WTC11 (cell line): ENCODE measurements at regions not wholly inside any gene's neighbourhood (a gene's known extent, or its start where the extent isn't known, plus 50 kb on each side); places are given as distances from the start of the nearest gene placed in this dataset.

Experiments used
- ATF2 ChIP-seq: sonication (generic); formaldehyde crosslinking; IDR thresholded peaks from 2 replicates; pipeline ENCODE4 v1.8.1; 2022; ENCODE audit warnings: low read depth, missing genetic modification reagents, borderline replicate concordance
- ATF3 ChIP-seq: sonication (generic); formaldehyde crosslinking; conservative IDR thresholded peaks from 2 replicates; pipeline ENCODE4 v1.8.1; 2022; ENCODE audit warnings: mild to moderate bottlenecking, missing genetic modification reagents
- CTCF ChIP-seq: fragments of 200-600 bp; IDR thresholded peaks from 2 replicates; pipeline ENCODE4 v1.8.0; 2022; ENCODE audit warnings: antibody characterized with exemption
- ESRRA ChIP-seq: sonication (generic); formaldehyde crosslinking; IDR thresholded peaks from 2 replicates; pipeline ENCODE4 v1.8.1; 2022; ENCODE audit warnings: mild to moderate bottlenecking, missing genetic modification reagents, borderline replicate concordance
- ETV6 ChIP-seq: sonication (generic); formaldehyde crosslinking; IDR thresholded peaks from 2 replicates; pipeline ENCODE4 v1.8.1; 2022; ENCODE audit warnings: mild to moderate bottlenecking, missing genetic modification reagents
- GABPB1 ChIP-seq: sonication (generic); formaldehyde crosslinking; IDR thresholded peaks from 2 replicates; pipeline ENCODE4 v1.8.1; 2023; ENCODE audit warnings: mild to moderate bottlenecking, missing genetic modification reagents
- JUN ChIP-seq: sonication (generic); formaldehyde crosslinking; IDR thresholded peaks from 2 replicates; pipeline ENCODE4 v1.8.0; 2023; ENCODE audit warnings: mild to moderate bottlenecking, missing genetic modification reagents
- MAX ChIP-seq: sonication (generic); formaldehyde crosslinking; IDR thresholded peaks from 2 replicates; pipeline ENCODE4 v1.8.0; 2022; ENCODE audit warnings: mild to moderate bottlenecking, missing genetic modification reagents
- MXD4 ChIP-seq: fragments of 250-450 bp; sonication (Bioruptor Pico); IDR thresholded peaks from 2 replicates; pipeline ENCODE4 v1.8.0; 2021; ENCODE audit warnings: mild to moderate bottlenecking, moderate library complexity, borderline replicate concordance
- NR3C1 ChIP-seq: sonication (generic); formaldehyde crosslinking; conservative IDR thresholded peaks from 2 replicates; pipeline ENCODE4 v1.8.1; 2023; ENCODE audit warnings: low read depth, mild to moderate bottlenecking, missing genetic modification reagents
- USF2 ChIP-seq: sonication (generic); formaldehyde crosslinking; IDR thresholded peaks from 2 replicates; pipeline ENCODE4 v1.8.1; 2023; ENCODE audit warnings: mild to moderate bottlenecking, missing genetic modification reagents, moderate library complexity
- ZNF512 ChIP-seq: sonication (generic); formaldehyde crosslinking; IDR thresholded peaks from 2 replicates; pipeline ENCODE4 v1.8.1; 2022; ENCODE audit warnings: missing genetic modification reagents, borderline replicate concordance

- TF ChIP-seq CTCF (no peak), JUN (CRISPR knock-in tag) (no peak), MAX (no peak), NR3C1 (CRISPR knock-in tag) (no peak), ATF2 (no peak), ETV6 (no peak), ZNF512 (CRISPR knock-in tag) (no peak), USF2 (no peak), GABPB1 (no peak), ESRRA (CRISPR knock-in tag) (no peak), MXD4 (CRISPR knock-in tag) (no peak), ATF3 (CRISPR knock-in tag) (no peak)
Observed at GRCh38 chr20:7702141-7702540, 238.1 kb downstream of the HAO1 start.
